RKO (cell line): ENCODE measurements at regions not wholly inside any gene's neighbourhood (a gene's known extent, or its start where the extent isn't known, plus 50 kb on each side); places are given as distances from the start of the nearest gene placed in this dataset.
"Not testable (repeated sequence)": the region's sequence is repeated elsewhere in the genome, so short reads cannot be mapped to it uniquely, and the experiment has no call there.

ENCODE experiments used
- DNase-seq: peaks from one replicate; pipeline ENCODE4 v3.0.0-alpha.2; 2016; ENCODE audit warnings: low spot score

- DNase-seq, result peak; percentile 11
Measured at GRCh38 chr11:87463486-87464102, 425.9 kb downstream of the TMEM135 start.

- DNase-seq, result no peak
Measured at GRCh38 chr11:87462171-87462570, 424.4 kb downstream of the TMEM135 start.

DNA sequence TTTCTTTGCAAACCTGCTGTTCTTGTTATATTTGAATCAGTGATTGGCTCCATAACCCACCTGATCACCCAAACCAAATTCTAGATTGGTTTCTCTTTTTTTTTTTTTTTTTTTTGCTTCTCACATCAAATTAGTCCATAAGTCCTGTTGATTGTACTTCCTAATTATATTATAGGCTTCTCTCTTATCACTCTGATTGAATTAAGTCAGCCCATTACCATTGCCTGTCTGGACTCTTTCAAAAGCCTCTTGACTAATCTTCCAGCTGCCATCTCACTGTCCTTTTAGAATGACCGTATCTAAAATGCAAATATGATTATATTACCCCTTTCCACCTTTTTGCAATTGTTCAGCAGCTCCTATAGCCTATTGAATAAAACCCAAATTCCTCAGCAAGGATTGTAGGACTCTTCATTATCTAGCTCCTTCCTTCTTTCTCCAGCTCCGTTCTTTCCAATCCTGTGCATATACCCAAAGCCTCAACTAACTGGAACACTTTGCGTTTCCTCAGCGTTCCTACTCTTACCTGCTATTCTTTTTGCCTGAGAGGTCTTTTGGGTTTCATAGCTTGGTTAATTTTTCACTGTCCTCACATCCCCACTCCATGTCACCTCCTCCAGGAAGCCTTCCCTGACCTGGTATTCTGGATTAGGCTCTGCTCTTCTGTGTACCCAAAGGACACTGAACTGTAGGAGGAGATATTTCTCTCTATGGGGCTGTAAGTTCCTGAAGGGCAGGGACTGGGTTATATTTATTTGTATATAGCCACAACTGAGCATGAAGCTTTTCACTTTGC, 423.3 kb downstream of the TMEM135 start:
- no peak for DNase-seq

DNA sequence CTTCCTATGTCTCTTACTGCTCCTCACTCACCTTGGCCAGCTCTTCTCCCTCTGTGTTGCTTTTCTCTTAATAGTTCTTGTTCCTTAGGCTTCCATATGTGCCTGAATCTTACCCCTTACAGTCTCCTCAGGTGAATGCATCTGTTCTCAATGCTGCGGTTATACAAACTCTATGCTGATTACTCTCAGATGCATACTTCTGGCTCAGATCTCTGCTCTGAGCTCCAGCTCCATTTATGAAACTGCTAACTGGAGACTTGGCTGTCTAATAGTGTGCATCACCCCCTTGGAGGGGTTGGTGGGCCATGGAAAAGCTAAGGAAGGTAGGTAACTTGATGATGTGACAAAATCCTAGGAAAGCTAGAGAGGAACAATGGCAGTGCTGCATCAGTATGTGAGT, 422.5 kb downstream of the TMEM135 start:
- DNase-seq, result no peak

DNA sequence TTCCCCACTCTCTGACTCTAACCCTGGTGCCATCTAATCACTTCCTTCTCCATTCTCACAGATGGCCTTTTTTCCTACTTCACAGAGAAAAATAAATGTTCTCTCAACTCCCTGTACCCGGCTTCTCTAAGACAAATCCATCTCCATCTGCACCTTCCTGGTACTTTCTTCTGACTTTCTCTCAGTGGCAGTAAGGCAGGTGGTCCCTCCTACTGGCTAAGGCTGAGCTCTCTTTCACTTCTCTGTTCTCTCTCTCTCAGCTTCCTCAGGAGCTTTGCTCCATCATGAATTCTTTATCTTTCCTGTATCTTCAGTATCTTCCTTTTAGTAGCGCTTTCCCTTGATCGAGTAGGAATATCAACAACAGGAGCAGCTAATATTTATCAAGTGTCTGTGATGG, 421.6 kb downstream of the TMEM135 start:
- DNase-seq, result no peak

- no peak for DNase-seq
Measured at GRCh38 chr11:87456499-87456898, 418.8 kb downstream of the TMEM135 start.

GRCh38 chr11:87455180-87455579, 417.4 kb downstream of the TMEM135 start:
- DNase-seq, result no peak

GRCh38 chr11:87454241-87454640, 416.5 kb downstream of the TMEM135 start:
- no peak for DNase-seq

DNA sequence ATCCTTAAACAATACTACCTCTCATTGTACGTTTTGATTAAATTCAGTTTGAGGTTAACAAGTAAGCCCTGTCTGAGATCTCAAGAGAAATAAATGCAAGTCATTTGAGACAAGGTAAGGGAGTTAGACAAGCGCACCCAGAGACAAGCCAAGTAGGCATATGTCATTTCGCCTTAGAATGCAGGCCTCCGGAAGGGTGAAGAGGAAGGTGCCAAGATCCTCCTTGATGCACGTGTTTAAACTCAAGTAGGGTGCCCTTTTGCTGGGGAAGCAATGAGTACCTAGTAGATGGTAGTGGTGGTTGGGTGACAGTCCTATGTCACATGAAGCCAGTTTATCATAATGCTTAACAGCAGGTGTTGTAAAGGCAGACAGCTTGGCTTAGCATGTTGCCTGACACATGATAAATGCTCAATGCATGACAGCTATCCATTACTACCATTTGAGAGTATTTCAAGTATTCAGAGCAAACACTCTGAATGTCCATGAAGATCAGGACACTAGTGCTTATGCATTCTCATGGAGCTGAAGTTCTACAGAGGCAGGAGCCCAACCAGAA, 415.9 kb downstream of the TMEM135 start:
- no peak for DNase-seq

DNA sequence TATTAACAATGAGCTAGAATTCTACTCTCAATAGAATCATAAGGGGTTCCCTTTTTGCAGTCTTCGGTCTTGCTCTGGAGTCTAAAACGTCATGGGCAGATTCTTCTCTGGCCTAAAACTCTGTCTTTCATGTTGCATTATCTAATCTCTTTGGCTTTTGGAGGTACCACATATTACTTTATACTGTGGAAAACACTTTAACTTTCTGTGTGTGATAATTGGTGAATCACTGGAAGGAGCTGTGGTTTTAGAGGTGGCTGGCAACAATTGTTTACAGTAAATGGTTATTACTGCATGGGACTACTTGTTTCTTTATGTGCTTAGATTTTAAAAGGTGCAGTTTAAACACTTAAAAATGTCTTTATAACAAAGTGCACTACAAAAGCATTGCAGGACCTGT, 414.3 kb downstream of the TMEM135 start:
- not testable (repeated sequence) for DNase-seq

GRCh38 chr11:87451395-87451794, 413.7 kb downstream of the TMEM135 start:
- no peak for DNase-seq

DNA sequence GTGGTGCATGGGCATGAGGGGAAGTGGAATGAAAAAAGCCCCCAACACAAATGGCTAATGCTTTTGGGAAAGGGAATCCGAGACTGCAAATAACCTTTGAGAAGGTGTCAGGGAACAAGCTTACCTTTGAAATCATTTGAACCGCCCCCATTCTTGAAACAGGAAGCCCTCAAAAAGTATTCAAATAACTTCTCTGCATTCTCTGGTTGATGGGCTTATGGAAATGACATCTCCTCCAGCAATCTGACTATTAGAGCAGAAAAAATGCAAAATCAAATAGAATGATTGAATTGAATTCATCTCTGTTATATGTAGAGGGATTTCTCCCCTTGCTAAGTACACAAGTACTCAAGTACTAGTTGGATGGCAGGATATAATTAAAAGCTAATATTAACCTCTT, 409.9 kb downstream of the TMEM135 start:
- no peak for DNase-seq

GRCh38 chr11:87444993-87445392, 407.3 kb downstream of the TMEM135 start:
- DNase-seq, result no peak

- no peak for DNase-seq
Measured at GRCh38 chr11:87443707-87444106, 406.0 kb downstream of the TMEM135 start.

DNA sequence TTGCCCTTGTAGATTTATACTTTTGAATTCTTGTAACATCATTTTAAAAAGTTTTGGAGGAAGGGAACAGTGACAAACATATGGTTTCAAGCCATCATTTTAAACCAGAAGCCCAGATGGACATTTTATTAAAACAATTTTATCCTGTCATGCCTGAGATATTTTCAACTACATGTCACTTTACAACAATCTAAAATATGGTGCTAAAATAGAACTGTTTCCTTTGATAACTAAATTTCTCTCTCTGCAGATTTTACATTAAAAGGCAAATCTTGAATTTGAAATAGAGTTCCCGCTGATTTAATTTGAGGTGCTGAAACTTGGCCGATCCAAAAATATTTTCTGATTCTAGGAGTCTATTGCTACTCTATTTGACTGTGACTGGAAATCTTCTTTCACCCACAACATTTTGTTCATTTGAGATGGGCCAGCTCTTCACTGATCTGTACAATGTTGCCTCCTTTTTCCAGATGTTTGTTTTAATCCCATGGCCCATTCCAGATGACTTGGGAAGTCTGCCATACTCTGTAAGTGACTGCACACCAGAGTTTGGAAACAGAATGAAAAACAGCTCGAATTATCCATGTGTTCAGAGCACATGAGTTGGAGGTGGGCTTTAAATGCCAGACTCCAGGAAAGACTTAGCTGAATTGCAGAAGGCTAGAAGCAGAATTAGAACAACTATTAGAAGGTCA, 402.5 kb downstream of the TMEM135 start:
- DNase-seq, result no peak

- no peak for DNase-seq
Measured at GRCh38 chr11:87438416-87438815, 400.7 kb downstream of the TMEM135 start.

- DNase-seq, result peak; percentile 56
Measured at GRCh38 chr11:87437844-87438223, 400.1 kb downstream of the TMEM135 start.

- DNase-seq, result no peak
Measured at GRCh38 chr11:87437133-87437843, 399.6 kb downstream of the TMEM135 start.

DNA sequence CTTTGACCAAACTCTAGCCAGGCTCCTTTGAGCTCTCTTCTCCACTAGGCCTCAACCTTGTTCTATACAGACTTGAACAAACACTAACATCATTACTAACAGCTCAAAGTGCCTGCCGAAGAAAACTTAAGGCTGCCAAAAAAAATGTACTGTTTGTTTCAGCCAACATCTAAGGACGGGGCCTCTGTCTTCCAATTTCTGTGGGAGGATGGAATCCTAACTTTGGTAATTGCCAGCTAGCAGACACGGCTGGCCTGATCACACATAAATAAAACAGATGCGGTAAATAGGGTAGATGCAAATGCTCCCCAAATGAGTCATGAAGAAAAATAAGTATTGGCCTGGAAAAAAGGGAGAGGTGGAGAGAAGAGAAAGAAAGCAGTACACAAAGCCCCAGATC, 394.3 kb downstream of the TMEM135 start:
- DNase-seq, result no peak

DNA sequence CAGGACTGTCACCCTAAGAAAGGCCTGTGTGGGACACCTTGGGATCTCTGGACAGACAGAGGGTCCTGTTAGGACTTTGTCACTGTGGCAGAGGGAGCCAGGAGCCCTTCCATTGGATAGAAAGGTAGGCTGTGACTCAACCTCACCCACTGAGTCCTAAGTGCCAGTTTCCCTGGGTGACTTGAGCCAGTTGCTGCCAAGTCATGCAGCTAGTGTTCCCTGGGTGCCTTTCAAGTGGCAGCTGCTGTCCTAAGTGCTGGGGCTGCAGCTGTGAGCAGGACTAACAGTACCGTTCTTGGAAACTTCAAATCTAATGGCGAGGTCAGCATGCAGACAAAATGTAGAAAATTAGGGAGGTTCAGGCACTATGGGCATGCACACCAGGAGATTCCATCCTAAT, 393.7 kb downstream of the TMEM135 start:
- DNase-seq, result no peak

DNA sequence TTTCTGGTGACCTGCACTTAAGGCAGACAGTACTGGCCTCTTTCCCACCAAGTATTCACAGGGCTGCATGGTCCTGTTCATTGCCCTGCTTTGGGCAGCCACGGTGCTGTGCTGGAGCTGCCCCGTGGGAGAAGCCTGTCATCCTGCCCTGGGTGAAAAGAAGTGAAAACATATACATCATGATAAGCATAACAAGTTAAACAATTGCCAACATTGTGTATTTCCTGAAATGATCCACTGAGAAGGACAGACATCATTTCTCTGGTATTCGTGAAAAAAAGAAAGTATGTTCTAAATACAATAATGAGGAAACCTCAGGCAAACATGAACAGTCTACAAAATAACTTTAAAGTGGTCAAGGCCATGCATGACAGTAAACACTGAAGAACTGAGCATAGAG, 393.1 kb downstream of the TMEM135 start:
- DNase-seq, result no peak

GRCh38 chr11:87429996-87430395, 392.3 kb downstream of the TMEM135 start:
- no peak for DNase-seq
